ENCODE measurements at regions not wholly inside any gene's neighbourhood (a gene's known extent, or its start where the extent isn't known, plus 50 kb on each side); places are given as distances from the start of the nearest gene placed in this dataset.
"Not testable (repeated sequence)": the region's sequence is repeated elsewhere in the genome, so short reads cannot be mapped to it uniquely, and the experiment has no call there.

GRCh38 chr20:55031971-55032370, 556.6 kb downstream of the DOK5 start:
- no peak for DNase-seq

- no peak for DNase-seq
These were observed 539.4 kb downstream of the DOK5 start for GRCh38 chr20:55014766-55015165.

GRCh38 chr20:55010761-55011160, 535.4 kb downstream of the DOK5 start:
- no peak for DNase-seq

GRCh38 chr20:55009066-55009465, 533.7 kb downstream of the DOK5 start:
- DNase-seq: no peak

- DNase-seq: no peak
These were observed 528.7 kb downstream of the DOK5 start for GRCh38 chr20:55004044-55004443.

GRCh38 chr20:54995553-54995952, 520.2 kb downstream of the DOK5 start:
- no peak for DNase-seq

GRCh38 chr20:54995011-54995410, 519.6 kb downstream of the DOK5 start:
- DNase-seq: no peak

GRCh38 chr20:54985091-54985490, 509.7 kb downstream of the DOK5 start:
- no peak for DNase-seq

- no peak for DNase-seq
These were observed 508.7 kb downstream of the DOK5 start for GRCh38 chr20:54984104-54984448.

GRCh38 chr20:54983394-54984103, 508.2 kb downstream of the DOK5 start:
- not testable (repeated sequence) for DNase-seq

- no peak for DNase-seq
These were observed 505.8 kb downstream of the DOK5 start for GRCh38 chr20:54981175-54981574.

- no peak for DNase-seq
These were observed 504.9 kb downstream of the DOK5 start for GRCh38 chr20:54980103-54980960.

GRCh38 chr20:54950304-54950703, 474.9 kb downstream of the DOK5 start:
- no peak for DNase-seq

- no peak for DNase-seq
These were observed 466.3 kb downstream of the DOK5 start for GRCh38 chr20:54941666-54942065.

- no peak for DNase-seq
These were observed 465.1 kb downstream of the DOK5 start for GRCh38 chr20:54940522-54940921.

- DNase-seq: no peak
These were observed 463.3 kb downstream of the DOK5 start for GRCh38 chr20:54938707-54939106.

- no peak for DNase-seq
These were observed 458.0 kb downstream of the DOK5 start for GRCh38 chr20:54933212-54933904.

- DNase-seq: no peak
These were observed 453.8 kb downstream of the DOK5 start for GRCh38 chr20:54929191-54929590.

- DNase-seq: no peak
These were observed 453.2 kb downstream of the DOK5 start for GRCh38 chr20:54928564-54928963.

GRCh38 chr20:54922636-54923035, 447.2 kb downstream of the DOK5 start:
- no peak for DNase-seq

GRCh38 chr20:54922096-54922495, 446.7 kb downstream of the DOK5 start:
- DNase-seq: no peak

- DNase-seq: no peak
These were observed 445.1 kb downstream of the DOK5 start for GRCh38 chr20:54920491-54920890.

- not testable (repeated sequence) for DNase-seq
These were observed 443.6 kb downstream of the DOK5 start for GRCh38 chr20:54918993-54919392.

GRCh38 chr20:54914995-54915394, 439.6 kb downstream of the DOK5 start:
- DNase-seq: no peak
